HCT116 (cell line): ENCODE measurements at regions not wholly inside any gene's neighbourhood (a gene's known extent, or its start where the extent isn't known, plus 50 kb on each side); places are given as distances from the start of the nearest gene placed in this dataset.
"Not testable (repeated sequence)": the region's sequence is repeated elsewhere in the genome, so short reads cannot be mapped to it uniquely, and the experiment has no call there.

Experiments used
- ATAC-seq: fragments of 200-7000 bp; cut with Tn5 transposase; 2 replicates; pipeline ENCODE4 v1.9.1; 2020; ENCODE audit warnings: mild to moderate bottlenecking, moderate library complexity
- BruUV-seq: library from RNA; stranded (reverse); fragments of 400-500 nt; replicated peaks from 2 replicates; lab custom pipeline; 2021; lab: Mats Ljungman, UMichigan
- CTCF ChIA-PET: fragments of 300-600 bp; sonication (Branson Sonifier 250); formaldehyde crosslinking; loops from one replicate; lab custom pipeline; 2021; ENCODE audit warnings: antibody characterized with exemption; lab: Charles Lee
- POLR2A ChIA-PET: fragments of 300-600, 350-600 bp; sonication (Branson Sonifier 250); formaldehyde crosslinking; loops from one replicate; lab custom pipeline; 2021; ENCODE audit warnings: antibody characterized with exemption; lab: Charles Lee
- RAD21 ChIA-PET, 2 experiments: fragments of 300-600 bp; sonication (Branson Sonifier 250); formaldehyde crosslinking; loops; one replicate each; lab custom pipeline; 2023; ENCODE audit warnings: low total read pairs in 2 of 2; ENCODE audit not compliant: uncharacterized antibody in 2 of 2, unreplicated experiment in 2 of 2, low non-redundant PET in 1 of 2; lab: Charles Lee
- DNase-seq: peaks from one replicate; pipeline ENCODE4 v3.0.0-alpha.2; 2010; ENCODE audit warnings: low read depth, low spot score
- H2AFZ ChIP-seq: fragments of 200-600 bp; shearing (Covaris generic), sonication (generic); 2 replicates; pipeline ENCODE4 v1.6.1; 2017; ENCODE audit warnings: low read depth, mixed run types, mixed read lengths, antibody characterized with exemption, low read length; ENCODE audit not compliant: poor library complexity, severe bottlenecking
- H3K27ac ChIP-seq: 2 replicates; pipeline ENCODE4 v1.5.1; 2012; ENCODE audit warnings: low read depth, low read length
- H3K27me3 ChIP-seq: fragments of 200-600 bp; sonication (generic); 2 replicates; pipeline ENCODE4 v1.6.1; 2016; ENCODE audit warnings: mixed run types, low read length, mixed read lengths; ENCODE audit not compliant: insufficient read depth
- H3K36me3 ChIP-seq, 2 experiments: fragments of 200-500 bp in 1 of 2; fragments of 200-600 bp in 1 of 2; sonication (Bioruptor generic) in 1 of 2; sonication (generic) in 1 of 2; 2 replicates each; pipeline versions ENCODE4 v1.5.1 to v1.6.1; 2014 to 2016; ENCODE audit warnings: low read length in 2 of 2, inconsistent platforms in 1 of 2, mixed read lengths in 1 of 2, mixed run types in 1 of 2; ENCODE audit not compliant: insufficient read depth in 2 of 2, control insufficient read depth in 1 of 2
- H3K4me1 ChIP-seq, 2 experiments: fragments of 200-600 bp in 1 of 2; sonication (generic) in 1 of 2; 2 replicates each; pipeline versions ENCODE4 v1.5.1 to v1.6.1; 2012 to 2017; ENCODE audit warnings: low read length in 2 of 2, inconsistent platforms in 1 of 2, mild to moderate bottlenecking in 1 of 2, mixed read lengths in 1 of 2, mixed run types in 1 of 2, moderate library complexity in 1 of 2; ENCODE audit not compliant: insufficient read depth in 2 of 2, control insufficient read depth in 1 of 2
- H3K4me2 ChIP-seq: fragments of 200-600 bp; sonication (generic); 2 replicates; pipeline ENCODE4 v1.6.1; 2017; ENCODE audit warnings: mixed run types, low read length, mixed read lengths
- H3K4me3 ChIP-seq, 2 experiments: fragments of 200-600 bp in 1 of 2; sonication (generic) in 1 of 2; replicated peaks in 1 of 2; 2 replicates each; pipeline ENCODE4 v1.5.1; 2011 to 2016; ENCODE audit warnings: low read length in 2 of 2, control low read depth in 1 of 2, low read depth in 1 of 2, mild to moderate bottlenecking in 1 of 2, mixed read lengths in 1 of 2, mixed run types in 1 of 2
- H3K79me2 ChIP-seq: fragments of 200-600 bp; sonication (generic); 2 replicates; pipeline ENCODE4 v1.6.1; 2017; ENCODE audit warnings: mild to moderate bottlenecking, mixed run types, low read length, moderate library complexity, mixed read lengths; ENCODE audit not compliant: insufficient read depth
- H3K9ac ChIP-seq: fragments of 200-600 bp; sonication (generic); 2 replicates; pipeline ENCODE4 v1.6.1; 2016; ENCODE audit warnings: low read length, mixed read lengths
- H3K9me2 ChIP-seq: fragments of 200-600 bp; sonication (generic), shearing (Covaris generic); 2 replicates; pipeline ENCODE4 v1.6.1; 2017; ENCODE audit warnings: mixed run types, mild to moderate bottlenecking, moderate library complexity; ENCODE audit not compliant: insufficient read depth
- H3K9me3 ChIP-seq, 2 experiments: fragments of 200-500 bp in 1 of 2; fragments of 200-600 bp in 1 of 2; sonication (Bioruptor generic) in 1 of 2; sonication (generic) in 1 of 2; 2 replicates each; pipeline ENCODE4 v1.6.1; 2014 to 2017; ENCODE audit warnings: low read length in 2 of 2, mixed read lengths in 2 of 2, inconsistent platforms in 1 of 2, low read depth in 1 of 2, mild to moderate bottlenecking in 1 of 2, mixed run types in 1 of 2, moderate library complexity in 1 of 2; ENCODE audit not compliant: control insufficient read depth in 1 of 2, insufficient read depth in 1 of 2
- H4K20me1 ChIP-seq: fragments of 200-600 bp; sonication (generic), shearing (Covaris generic); 2 replicates; pipeline ENCODE4 v1.6.1; 2017; ENCODE audit warnings: mixed run types, mild to moderate bottlenecking, moderate library complexity; ENCODE audit not compliant: insufficient read depth
- EZH2phosphoT487 ChIP-seq: fragments of 200-600 bp; IDR thresholded peaks from 2 replicates; pipeline ENCODE4 v1.6.1; 2018; ENCODE audit warnings: antibody characterized with exemption, borderline replicate concordance
- MAX ChIP-seq: IDR thresholded peaks from 2 replicates; pipeline ENCODE4 v1.6.1; 2012
- POLR2A ChIP-seq: IDR thresholded peaks from 2 replicates; pipeline ENCODE4 v1.7.0; 2011; ENCODE audit warnings: borderline replicate concordance; ENCODE audit not compliant: insufficient read depth, insufficient read length; ENCODE audit errors: extremely low read depth
- SIN3A ChIP-seq: IDR thresholded peaks from 2 replicates; pipeline ENCODE4 v1.6.1; 2012; ENCODE audit warnings: low read depth
- intact Hi-C: fragments of 100-400 bp; cut with micrococcal nuclease; formaldehyde crosslinking; loops from 2 replicates; pipeline ENCODE4 v1.10.0; 2022

GRCh38 chr10:11689945-11690736, 52.0 kb upstream of the ECHDC3 start:
- no peaks in the 10 kb centered on the region for H3K27me3 ChIP-seq
- ATAC-seq (no peak), DNase-seq (no peak)
- H3K9ac ChIP-seq, result no peak overlapping the region
- H3K9me3 ChIP-seq, result no peaks in the 10 kb centered on the region
- H3K9me2 ChIP-seq, result no peaks in the 10 kb centered on the region
- ChIA-PET POLR2A (no interaction called here), CTCF (no interaction called here), RAD21 (no interaction called here)
- H4K20me1 ChIP-seq, result no peaks in the 10 kb centered on the region
- intact Hi-C loops, result no loop called here
- H3K27ac ChIP-seq, result no peak overlapping the region
- no peak overlapping the region for H3K4me3 ChIP-seq
- H3K79me2 ChIP-seq, result no peaks in the 10 kb centered on the region
- no peak overlapping the region for H3K4me2 ChIP-seq
- no peak overlapping the region for H2AFZ ChIP-seq
- no TSS peak for BruUV-seq
- no peak for TF ChIP-seq SIN3A
- no peak for TF ChIP-seq MAX
- no peak for TF ChIP-seq EZH2phosphoT487
- no peak for TF ChIP-seq POLR2A
- H3K36me3 ChIP-seq, result no peaks in the 10 kb centered on the region
- peaks cover 31 to 50% of the 10 kb centered on the region in 2 experiments for H3K4me1 ChIP-seq

GRCh38 chr10:11688448-11688795, 53.8 kb upstream of the ECHDC3 start:
- H3K36me3 ChIP-seq, ATAC-seq, H3K9ac ChIP-seq, H3K79me2 ChIP-seq, H3K4me3 ChIP-seq, CTCF ChIA-PET, H2AFZ ChIP-seq, H4K20me1 ChIP-seq, POLR2A ChIA-PET, BruUV-seq, RAD21 ChIA-PET, H3K27me3 ChIP-seq, H3K9me2 ChIP-seq, H3K9me3 ChIP-seq, intact Hi-C loops, DNase-seq: not testable (repeated sequence)
- Histone ChIP-seq H3K4me1 (peaks cover 42 to 67% of the 10 kb centered on the region in 2 experiments), H3K4me2 (peak overlapping the region; percentile 85), H3K27ac (peak overlapping the region; percentile 33; the same call in 1 of the 2 replicates)
